Lung (tissue), 11 donors: ENCODE measurements at regions not wholly inside any gene's neighbourhood (a gene's known extent, or its start where the extent isn't known, plus 50 kb on each side); places are given as distances from the start of the nearest gene placed in this dataset.
A peak's percentile ranks its signal among the peaks of the same experiment; 100 is the strongest.

Experiments used
- ATAC-seq: fragments of 200-7000 bp; cut with Tn5 transposase; one replicate; pipeline ENCODE4 v1.9.1; 2020; ENCODE audit warnings: moderate number of reproducible peaks; ENCODE audit not compliant: insufficient read depth, low FRiP score
- DNase-seq, 3 donors: peaks; one replicate each; pipeline ENCODE4 v3.0.0-alpha.2; 2013 to 2017
- H3K27ac ChIP-seq, 2 donors: one replicate each; pipeline ENCODE4 v1.5.1; 2013; ENCODE audit warnings: mild to moderate bottlenecking in 2 of 2, moderate library complexity in 2 of 2, control low read depth in 1 of 2, inconsistent platforms in 1 of 2, low read depth in 1 of 2, low read length in 1 of 2
- H3K27me3 ChIP-seq, 3 donors: one replicate each; pipeline ENCODE4 v1.5.1; 2013; ENCODE audit warnings: low read length in 2 of 3; ENCODE audit not compliant: control insufficient read depth in 3 of 3, insufficient read depth in 3 of 3
- H3K36me3 ChIP-seq, 4 donors: one replicate each; pipeline ENCODE4 v1.5.1; 2013; ENCODE audit warnings: low read length in 4 of 4, mild to moderate bottlenecking in 1 of 4, moderate library complexity in 1 of 4; ENCODE audit not compliant: control insufficient read depth in 4 of 4, insufficient read depth in 4 of 4
- H3K4me1 ChIP-seq, 5 donors: one replicate each; pipeline ENCODE4 v1.5.1; 2013; ENCODE audit warnings: low read length in 5 of 5, mild to moderate bottlenecking in 2 of 5, moderate library complexity in 1 of 5; ENCODE audit not compliant: control insufficient read depth in 5 of 5, insufficient read depth in 5 of 5
- H3K4me3 ChIP-seq: one replicate; pipeline ENCODE4 v1.5.1; 2013; ENCODE audit warnings: mild to moderate bottlenecking, control low read depth, moderate library complexity
- H3K9ac ChIP-seq, 2 donors: one replicate each; pipeline ENCODE4 v1.5.1; 2013; ENCODE audit warnings: low read length in 2 of 2, control low read depth in 1 of 2; ENCODE audit not compliant: insufficient read depth in 1 of 2
- H3K9me3 ChIP-seq, 4 donors: one replicate each; pipeline ENCODE4 v1.5.1; 2013; ENCODE audit warnings: low read length in 3 of 4, mild to moderate bottlenecking in 1 of 4, moderate library complexity in 1 of 4; ENCODE audit not compliant: control insufficient read depth in 4 of 4, insufficient read depth in 3 of 4
- WGBS, 2 donors: extraction: QIAGEN DNeasy Blood & Tissue Kit; methylation state at CpG; one replicate each; pipeline ENCODE4 v1.1.7; 2013; 5-methylcytosine and 5-hydroxymethylcytosine counted together
- TF ChIP-seq, protein P1 (sequence below): IDR thresholded peaks from 2 replicates; pipeline ENCODE4 v1.5.1; 2012; ENCODE audit warnings: mild to moderate bottlenecking; ENCODE audit errors: control extremely low read depth, extremely low read depth
- donor health status: control.
- donor health status: control.
- donor health status: Bipolar disorder and iron deficiency.
- donor health status: healthy.
- donor health status: DM: yes; HTN: yes; CAD: no.

DNA sequence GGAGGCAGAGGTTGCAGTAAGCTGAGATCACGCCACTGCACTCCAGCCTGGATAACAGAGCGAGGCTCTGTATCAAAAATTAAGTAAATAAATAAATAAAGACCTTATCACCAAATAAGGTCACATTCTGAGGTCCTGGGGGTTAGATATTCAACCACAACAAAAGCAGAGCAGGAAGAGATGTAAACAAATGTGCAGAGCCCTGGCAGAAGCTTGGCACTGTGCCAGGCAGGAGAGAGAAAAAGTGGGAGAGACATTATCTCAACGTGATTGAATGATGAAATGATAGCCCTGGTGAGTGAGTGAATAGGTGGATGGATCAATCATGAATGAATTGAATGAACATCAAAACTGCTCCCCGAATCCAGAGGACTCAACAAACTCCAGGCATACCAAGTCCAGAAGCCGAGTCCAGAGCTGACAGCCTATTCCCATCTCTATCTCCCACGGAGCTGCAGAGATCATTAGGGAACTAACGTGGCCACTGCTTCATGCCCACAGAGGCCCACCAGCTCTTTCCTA, 150.7 kb downstream of the TOMM20 start:
- Histone ChIP-seq H3K27ac (peak overlapping the region; percentile 88 to 98), H3K4me1 (peaks cover 14 to 31% (median 23%) of the 10 kb centered on the region in 5 donors), H3K4me3 (no peak overlapping the region), H3K9ac (no peak overlapping the region), H3K9me3 (no peaks in the 10 kb centered on the region), H3K27me3 (no peaks in the 10 kb centered on the region), H3K36me3 (no peaks in the 10 kb centered on the region)
- DNase-seq = no peak
- TF ChIP-seq, protein P1, sequence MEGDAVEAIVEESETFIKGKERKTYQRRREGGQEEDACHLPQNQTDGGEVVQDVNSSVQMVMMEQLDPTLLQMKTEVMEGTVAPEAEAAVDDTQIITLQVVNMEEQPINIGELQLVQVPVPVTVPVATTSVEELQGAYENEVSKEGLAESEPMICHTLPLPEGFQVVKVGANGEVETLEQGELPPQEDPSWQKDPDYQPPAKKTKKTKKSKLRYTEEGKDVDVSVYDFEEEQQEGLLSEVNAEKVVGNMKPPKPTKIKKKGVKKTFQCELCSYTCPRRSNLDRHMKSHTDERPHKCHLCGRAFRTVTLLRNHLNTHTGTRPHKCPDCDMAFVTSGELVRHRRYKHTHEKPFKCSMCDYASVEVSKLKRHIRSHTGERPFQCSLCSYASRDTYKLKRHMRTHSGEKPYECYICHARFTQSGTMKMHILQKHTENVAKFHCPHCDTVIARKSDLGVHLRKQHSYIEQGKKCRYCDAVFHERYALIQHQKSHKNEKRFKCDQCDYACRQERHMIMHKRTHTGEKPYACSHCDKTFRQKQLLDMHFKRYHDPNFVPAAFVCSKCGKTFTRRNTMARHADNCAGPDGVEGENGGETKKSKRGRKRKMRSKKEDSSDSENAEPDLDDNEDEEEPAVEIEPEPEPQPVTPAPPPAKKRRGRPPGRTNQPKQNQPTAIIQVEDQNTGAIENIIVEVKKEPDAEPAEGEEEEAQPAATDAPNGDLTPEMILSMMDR = no peak
- WGBS, 2 donors = 49 to 56% methylated on average over 7 of the region's 7 CpGs
- no peak for ATAC-seq

DNA sequence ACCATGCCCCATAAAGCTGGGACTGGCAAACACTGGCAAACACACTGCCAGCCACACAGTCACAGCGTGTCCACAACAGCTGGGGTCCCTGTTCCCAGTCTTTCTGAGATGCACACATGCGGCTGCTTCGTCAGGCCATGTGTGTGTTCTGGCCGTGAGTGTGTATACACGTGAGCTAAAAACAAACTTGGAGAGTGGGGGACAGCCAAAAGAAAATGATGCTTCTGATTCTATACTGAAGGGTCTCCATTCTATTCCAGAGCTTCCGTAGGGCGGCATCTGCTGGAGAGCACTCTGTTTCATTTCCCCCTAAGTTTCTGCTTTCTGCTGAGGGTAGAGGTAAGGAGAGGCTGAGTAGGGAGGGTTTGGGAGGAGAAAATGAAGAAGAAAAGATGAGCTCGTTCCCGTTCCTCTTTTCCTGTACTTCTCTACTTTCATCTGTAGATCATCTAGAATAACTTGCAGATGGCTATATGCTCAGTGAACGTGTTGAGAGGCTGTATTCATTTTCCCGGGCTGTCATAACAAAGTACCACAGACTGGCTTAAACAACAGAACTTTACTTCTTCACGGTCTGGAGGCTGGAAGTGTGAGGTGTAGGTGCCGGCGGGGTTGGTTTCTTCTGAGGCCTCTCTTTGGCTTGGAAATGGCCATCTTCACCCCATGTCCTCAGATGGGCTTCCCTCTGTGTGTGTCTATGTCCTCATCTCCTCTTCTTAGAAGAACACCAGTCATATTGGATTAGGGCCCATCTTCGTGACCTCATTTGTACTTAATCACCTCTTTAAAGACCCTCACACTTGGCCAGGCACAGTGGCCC, 151.6 kb downstream of the TOMM20 start:
- H3K9ac ChIP-seq = no peak overlapping the region
- TF ChIP-seq, protein P1 = no peak
- H3K27ac ChIP-seq = peak overlapping the region in 1 of 2 donors; percentile 73
- no peak overlapping the region for H3K4me3 ChIP-seq
- 60 to 86% methylated on average over 15 of the region's 15 CpGs for WGBS, 2 donors
- H3K9me3 ChIP-seq = no peaks in the 10 kb centered on the region
- DNase-seq (peak in 1 of 3 donors; percentile 44), ATAC-seq (no peak)
- H3K27me3 ChIP-seq = no peaks in the 10 kb centered on the region
- no peaks in the 10 kb centered on the region for H3K36me3 ChIP-seq
- peaks cover 16 to 38% (median 23%) of the 10 kb centered on the region in 5 donors for H3K4me1 ChIP-seq

DNA sequence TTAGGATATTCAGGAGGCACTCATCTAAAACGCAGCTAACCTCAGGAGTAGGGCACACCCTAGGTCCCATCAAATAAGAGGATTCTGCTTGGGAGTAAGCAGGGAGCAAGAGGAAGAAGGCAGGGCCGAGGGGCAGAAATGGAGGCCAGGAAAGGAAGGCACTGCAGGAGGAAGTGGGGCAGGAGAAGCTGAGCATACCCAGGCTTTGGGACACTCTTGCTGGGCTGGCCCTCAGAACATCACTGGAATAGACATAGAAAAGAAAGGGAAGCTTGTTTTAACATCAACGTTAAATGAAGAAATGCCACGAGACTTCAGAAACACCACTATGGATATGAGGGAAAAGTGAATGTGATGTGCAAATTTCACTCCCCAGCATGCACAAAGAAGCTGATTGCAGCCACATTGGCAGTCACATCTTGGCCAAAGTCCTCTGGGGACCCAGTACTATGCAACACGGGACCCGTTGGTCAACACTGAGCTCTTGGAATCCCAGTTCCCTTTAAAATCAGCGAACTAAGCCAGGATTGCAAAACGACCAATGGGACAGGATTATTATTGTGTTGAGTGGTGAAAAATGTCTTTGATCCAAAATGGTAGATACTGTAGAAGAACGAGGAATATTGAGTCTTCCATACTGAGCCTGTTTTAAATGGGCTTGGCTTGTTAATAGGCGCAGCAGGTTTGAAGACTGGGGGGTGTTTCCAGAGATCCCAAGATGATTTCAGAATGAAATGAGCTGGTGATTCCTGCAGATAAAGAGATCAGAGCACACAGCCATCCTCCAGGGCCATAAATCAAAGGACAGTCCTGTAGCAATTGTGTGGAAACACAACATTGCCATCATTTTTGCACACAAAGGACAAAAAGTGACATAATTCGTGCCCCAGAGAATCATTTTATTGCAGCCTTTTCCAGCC, 152.4 kb downstream of the TOMM20 start:
- DNase-seq = no peak
- 54 to 80% methylated on average over 11 of the region's 11 CpGs for WGBS, 2 donors
- H3K9me3 ChIP-seq = no peaks in the 10 kb centered on the region
- no peaks in the 10 kb centered on the region for H3K36me3 ChIP-seq
- TF ChIP-seq, protein P1 = no peak
- no peaks in the 10 kb centered on the region for H3K27me3 ChIP-seq
- H3K9ac ChIP-seq = no peak overlapping the region
- H3K4me1 ChIP-seq = peaks cover 20 to 45% (median 23%) of the 10 kb centered on the region in 5 donors
- no peak overlapping the region for H3K4me3 ChIP-seq
- peak overlapping the region in 1 of 2 donors; percentile 88 for H3K27ac ChIP-seq
- no peak for ATAC-seq
